ENCODE measurements at regions not wholly inside any gene's neighbourhood (a gene's known extent, or its start where the extent isn't known, plus 50 kb on each side); places are given as distances from the start of the nearest gene placed in this dataset.
"Not testable (repeated sequence)": the region's sequence is repeated elsewhere in the genome, so short reads cannot be mapped to it uniquely, and the experiment has no call there.

- peaks cover 0 to 10% (median 4%) of the 10 kb centered on the region in 4 donors for H3K4me1 ChIP-seq
- not testable (repeated sequence) for H3K9me3 ChIP-seq; H3K27ac ChIP-seq; ATAC-seq (ENCODE audit: low FRiP score in 2 of 2); H3K36me3 ChIP-seq; H3K27me3 ChIP-seq; H3K4me3 ChIP-seq
- 25 to 32% methylated on average over 11 to 25 of the region's 25 CpGs for WGBS, 2 donors
- peak; percentile 62 to 82 for DNase-seq
Observed at GRCh38 chr11:67826028-67826950, 151.9 kb upstream of the ALDH3B2 start.

GRCh38 chr11:67824861-67825260 lies 150.4 kb upstream of the ALDH3B2 start:
- ATAC-seq (ENCODE audit: low FRiP score in 2 of 2): not testable (repeated sequence)

DNA sequence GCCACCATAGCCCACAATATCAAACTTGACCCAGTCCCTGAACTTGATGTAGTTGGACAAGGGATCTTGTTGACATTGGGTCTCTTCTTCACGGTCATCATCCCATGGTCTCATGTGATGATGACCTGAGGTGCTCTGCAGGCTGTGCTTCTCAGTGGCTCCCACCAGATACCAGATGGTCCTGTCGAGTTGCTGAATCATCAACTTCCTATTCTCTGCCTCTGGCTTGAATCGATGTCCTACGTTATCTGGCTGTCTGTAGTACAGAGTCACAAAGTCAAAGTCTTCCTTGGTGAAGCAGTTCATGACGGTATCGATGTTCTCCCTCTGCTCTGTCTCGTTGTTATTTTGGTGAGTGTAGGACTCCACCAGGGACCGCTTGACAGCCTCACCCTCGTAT lies 145.7 kb upstream of the ALDH3B2 start:
- ATAC-seq (ENCODE audit: low FRiP score in 2 of 2) (no peak), DNase-seq (no peak)
- no peak overlapping the region for H3K4me3 ChIP-seq
- H3K4me1 ChIP-seq: no peaks in the 10 kb centered on the region
- H3K36me3 ChIP-seq: no peaks in the 10 kb centered on the region
- TF ChIP-seq POLR2A (IDR thresholded peaks at IDR 0.05) (no peak), EP300 (IDR thresholded peaks at IDR 0.05) (no peak), POLR2AphosphoS5 (IDR thresholded peaks at IDR 0.05) (no peak)
- TF ChIP-seq, protein P1, sequence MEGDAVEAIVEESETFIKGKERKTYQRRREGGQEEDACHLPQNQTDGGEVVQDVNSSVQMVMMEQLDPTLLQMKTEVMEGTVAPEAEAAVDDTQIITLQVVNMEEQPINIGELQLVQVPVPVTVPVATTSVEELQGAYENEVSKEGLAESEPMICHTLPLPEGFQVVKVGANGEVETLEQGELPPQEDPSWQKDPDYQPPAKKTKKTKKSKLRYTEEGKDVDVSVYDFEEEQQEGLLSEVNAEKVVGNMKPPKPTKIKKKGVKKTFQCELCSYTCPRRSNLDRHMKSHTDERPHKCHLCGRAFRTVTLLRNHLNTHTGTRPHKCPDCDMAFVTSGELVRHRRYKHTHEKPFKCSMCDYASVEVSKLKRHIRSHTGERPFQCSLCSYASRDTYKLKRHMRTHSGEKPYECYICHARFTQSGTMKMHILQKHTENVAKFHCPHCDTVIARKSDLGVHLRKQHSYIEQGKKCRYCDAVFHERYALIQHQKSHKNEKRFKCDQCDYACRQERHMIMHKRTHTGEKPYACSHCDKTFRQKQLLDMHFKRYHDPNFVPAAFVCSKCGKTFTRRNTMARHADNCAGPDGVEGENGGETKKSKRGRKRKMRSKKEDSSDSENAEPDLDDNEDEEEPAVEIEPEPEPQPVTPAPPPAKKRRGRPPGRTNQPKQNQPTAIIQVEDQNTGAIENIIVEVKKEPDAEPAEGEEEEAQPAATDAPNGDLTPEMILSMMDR (IDR thresholded peaks at IDR 0.05): no peak
- H3K9me3 ChIP-seq: no peaks in the 10 kb centered on the region
- no peaks in the 10 kb centered on the region for H3K27me3 ChIP-seq
- WGBS, 2 donors: 67 to 87% methylated on average over 9 of the region's 9 CpGs
- no peak overlapping the region for H3K27ac ChIP-seq

More at GRCh38 chr11:67824861-67825260, 150.4 kb upstream of the ALDH3B2 start:
- H3K27me3 ChIP-seq, H3K4me3 ChIP-seq, H3K27ac ChIP-seq, DNase-seq, H3K9me3 ChIP-seq, H3K36me3 ChIP-seq: not testable (repeated sequence)
- H3K4me1 ChIP-seq: peaks cover 0 to 10% (median 4%) of the 10 kb centered on the region in 4 donors
- WGBS, 2 donors: 93 to 98% methylated on average over 2 of the region's 3 CpGs

DNA sequence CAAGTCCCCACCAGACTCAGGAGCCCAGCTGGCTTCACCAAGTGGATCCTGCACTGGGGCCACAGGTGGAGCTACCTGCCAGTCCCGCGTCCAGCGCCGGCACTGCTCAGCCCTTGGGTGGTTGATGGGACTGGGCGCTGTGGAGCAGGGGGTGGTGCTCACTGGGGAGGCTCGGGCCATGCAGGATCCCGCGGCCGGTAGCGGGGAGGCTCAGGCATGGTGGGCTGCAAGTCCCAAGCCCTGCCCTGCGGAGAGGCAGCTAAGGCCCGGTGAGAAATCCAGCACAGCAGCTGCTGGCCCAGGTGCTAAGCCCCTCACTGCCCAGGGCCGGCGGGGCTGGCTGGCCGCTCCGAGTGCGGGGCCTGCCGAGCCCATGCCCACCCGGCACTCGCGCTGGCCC lies 143.1 kb upstream of the ALDH3B2 start:
- peak in 1 of 2 donors; percentile 65 for DNase-seq
- ATAC-seq (ENCODE audit: low FRiP score in 2 of 2); H3K27ac ChIP-seq; H3K27me3 ChIP-seq; H3K36me3 ChIP-seq; H3K4me1 ChIP-seq; H3K4me3 ChIP-seq; H3K9me3 ChIP-seq: not testable (repeated sequence)
- 83 to 93% methylated on average over 7 to 20 of the region's 21 CpGs for WGBS, 2 donors

DNA sequence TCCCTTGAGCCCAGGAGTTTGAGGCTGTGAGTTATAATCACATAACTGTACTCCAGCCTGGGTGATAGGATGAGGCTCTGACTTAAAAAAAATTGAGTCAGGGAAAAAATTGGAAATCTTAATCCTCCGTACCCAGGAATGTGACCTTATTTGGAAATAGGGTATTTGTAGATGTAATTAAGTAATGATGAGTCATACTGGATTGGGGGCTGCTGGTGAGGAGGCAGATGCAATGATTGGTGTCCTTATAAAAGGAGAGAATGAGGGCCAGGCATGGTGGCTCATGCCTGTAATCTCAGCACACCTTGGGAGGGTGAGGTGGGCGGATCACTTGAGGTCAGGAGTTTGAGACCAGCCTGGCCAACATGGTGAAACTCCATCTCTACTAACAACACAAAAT lies 134.9 kb upstream of the ALDH3B2 start:
- ATAC-seq (ENCODE audit: low FRiP score in 2 of 2); H3K9me3 ChIP-seq; H3K4me3 ChIP-seq; H3K27ac ChIP-seq; H3K36me3 ChIP-seq; H3K27me3 ChIP-seq; DNase-seq: not testable (repeated sequence)
- H3K4me1 ChIP-seq: peaks cover 4 to 13% (median 11%) of the 10 kb centered on the region in 4 donors
- 74 to 75% methylated on average over 2 of the region's 2 CpGs for WGBS, 2 donors

- not testable (repeated sequence) for H3K27ac ChIP-seq; H3K27me3 ChIP-seq; DNase-seq; H3K36me3 ChIP-seq; H3K9me3 ChIP-seq; H3K4me3 ChIP-seq; ATAC-seq (ENCODE audit: low FRiP score in 2 of 2)
- 91 to 100% methylated on average over 9 to 14 of the region's 14 CpGs for WGBS, 2 donors
- peaks cover 4 to 13% (median 11%) of the 10 kb centered on the region in 4 donors for H3K4me1 ChIP-seq
Observed at GRCh38 chr11:67807896-67808295, 133.5 kb upstream of the ALDH3B2 start.

DNA sequence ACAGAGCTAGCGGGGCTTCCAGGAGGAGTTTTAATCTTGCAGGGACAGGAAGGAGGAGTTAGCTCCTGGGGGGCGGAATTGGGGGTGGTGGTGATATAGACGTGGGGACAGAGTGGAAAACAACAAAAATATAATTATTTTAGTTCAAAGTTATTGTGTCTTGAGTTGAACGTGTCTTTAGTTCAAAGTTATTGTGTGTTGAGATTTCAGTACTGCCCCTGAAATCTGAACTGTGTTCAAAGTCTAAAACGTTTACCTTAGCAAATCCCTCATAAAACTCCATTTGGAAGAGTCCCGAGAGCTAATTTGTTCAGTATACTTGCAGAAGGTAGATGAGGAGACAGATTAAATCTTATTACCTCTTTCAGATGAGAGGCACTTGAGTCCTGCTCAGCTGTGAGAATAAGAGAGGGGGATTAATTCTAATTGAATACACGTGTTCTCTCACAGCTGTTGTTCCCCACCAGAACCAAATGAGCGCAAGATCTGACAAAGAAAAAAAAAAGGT lies 132.4 kb upstream of the ALDH3B2 start:
- 28 to 45% methylated on average over 7 to 8 of the region's 8 CpGs for whole genome bisulfite sequencing, 2 donors
- peak overlapping the region in 1 of 4 donors; percentile 86 for H3K27ac ChIP-seq

GRCh38 chr11:67806183-67806582 lies 131.8 kb upstream of the ALDH3B2 start:
- Histone ChIP-seq H3K27ac (peak overlapping the region; percentile 80 to 92 (median 87)), H3K4me1 (peaks cover 4 to 13% (median 10%) of the 10 kb centered on the region in 4 donors), H3K4me3 (peak overlapping the region; percentile 47 to 86 (median 74))
- H3K9me3 ChIP-seq; H3K36me3 ChIP-seq; ATAC-seq (ENCODE audit: low FRiP score in 2 of 2); H3K27me3 ChIP-seq: not testable (repeated sequence)
- DNase-seq: peak in 1 of 2 donors; percentile 68
- WGBS, 2 donors: 0 to 1% methylated on average over 4 to 16 of the region's 26 CpGs

More for the DNA sequence above, 132.4 kb upstream of the ALDH3B2 start:
- ATAC-seq (ENCODE audit: low FRiP score in 2 of 2); DNase-seq; H3K9me3 ChIP-seq; H3K36me3 ChIP-seq; H3K27me3 ChIP-seq: not testable (repeated sequence)
- Histone ChIP-seq H3K4me1 (peaks cover 4 to 13% (median 10%) of the 10 kb centered on the region in 4 donors), H3K4me3 (peak overlapping the region in 2 of 4 donors; percentile 71 to 86)
